Activated CD4-positive, CD25-positive, alpha-beta regulatory T cell treated with anti-CD3 and anti-CD28 coated beads, Interleukin-2, amount 50 U/mL, for 24 hours (primary cell): ENCODE measurements at regions not wholly inside any gene's neighbourhood (a gene's known extent, or its start where the extent isn't known, plus 50 kb on each side); places are given as distances from the start of the nearest gene placed in this dataset.
"Not testable (repeated sequence)": the region's sequence is repeated elsewhere in the genome, so short reads cannot be mapped to it uniquely, and the experiment has no call there.

Source experiments
- ATAC-seq, 2 donors: fragments of 150-1000 bp; cut with Tn5 transposase; one replicate each; pipeline ENCODE4 v1.10.0; 2021; ENCODE audit warnings: mild to moderate bottlenecking in 1 of 2, moderate library complexity in 1 of 2

- no peak for ATAC-seq
Observed at GRCh38 chr6:145139140-145139850, 596.0 kb downstream of the EPM2A start.

- no peak for ATAC-seq
Observed at GRCh38 chr6:145139895-145140294, 595.4 kb downstream of the EPM2A start.

GRCh38 chr6:145141572-145141971, 593.7 kb downstream of the EPM2A start:
- no peak for ATAC-seq

GRCh38 chr6:145142958-145143357, 592.4 kb downstream of the EPM2A start:
- ATAC-seq = no peak

- ATAC-seq = no peak
Observed at GRCh38 chr6:145143379-145143778, 591.9 kb downstream of the EPM2A start.

GRCh38 chr6:145147559-145147958, 587.8 kb downstream of the EPM2A start:
- no peak for ATAC-seq

GRCh38 chr6:145147981-145148749, 587.2 kb downstream of the EPM2A start:
- ATAC-seq = peak in 1 of 2 donors; percentile 13

GRCh38 chr6:145148776-145149175, 586.5 kb downstream of the EPM2A start:
- ATAC-seq = no peak

- ATAC-seq = no peak
Observed at GRCh38 chr6:145151624-145152023, 583.7 kb downstream of the EPM2A start.

GRCh38 chr6:145153495-145153894, 581.8 kb downstream of the EPM2A start:
- no peak for ATAC-seq

- ATAC-seq = no peak
Observed at GRCh38 chr6:145155411-145155810, 579.9 kb downstream of the EPM2A start.

GRCh38 chr6:145155873-145156782, 579.2 kb downstream of the EPM2A start:
- no peak for ATAC-seq

- not testable (repeated sequence) for ATAC-seq
Observed at GRCh38 chr6:145158636-145159035, 576.7 kb downstream of the EPM2A start.

- ATAC-seq = no peak
Observed at GRCh38 chr6:145159921-145160320, 575.4 kb downstream of the EPM2A start.

- no peak for ATAC-seq
Observed at GRCh38 chr6:145161501-145161900, 573.8 kb downstream of the EPM2A start.

- no peak for ATAC-seq
Observed at GRCh38 chr6:145169726-145170224, 565.5 kb downstream of the EPM2A start.

- no peak for ATAC-seq
Observed at GRCh38 chr6:145175470-145175869, 559.9 kb downstream of the EPM2A start.

- no peak for ATAC-seq
Observed at GRCh38 chr6:145178391-145178790, 556.9 kb downstream of the EPM2A start.

- ATAC-seq = no peak
Observed at GRCh38 chr6:145187491-145188206, 547.7 kb downstream of the EPM2A start.

- ATAC-seq = no peak
Observed at GRCh38 chr6:145189836-145190235, 545.5 kb downstream of the EPM2A start.

GRCh38 chr6:145194389-145194788, 540.9 kb downstream of the EPM2A start:
- no peak for ATAC-seq

GRCh38 chr6:145199961-145200360, 535.4 kb downstream of the EPM2A start:
- ATAC-seq = no peak
